ENCODE measurements at regions not wholly inside any gene's neighbourhood (a gene's known extent, or its start where the extent isn't known, plus 50 kb on each side); places are given as distances from the start of the nearest gene placed in this dataset.

DNA sequence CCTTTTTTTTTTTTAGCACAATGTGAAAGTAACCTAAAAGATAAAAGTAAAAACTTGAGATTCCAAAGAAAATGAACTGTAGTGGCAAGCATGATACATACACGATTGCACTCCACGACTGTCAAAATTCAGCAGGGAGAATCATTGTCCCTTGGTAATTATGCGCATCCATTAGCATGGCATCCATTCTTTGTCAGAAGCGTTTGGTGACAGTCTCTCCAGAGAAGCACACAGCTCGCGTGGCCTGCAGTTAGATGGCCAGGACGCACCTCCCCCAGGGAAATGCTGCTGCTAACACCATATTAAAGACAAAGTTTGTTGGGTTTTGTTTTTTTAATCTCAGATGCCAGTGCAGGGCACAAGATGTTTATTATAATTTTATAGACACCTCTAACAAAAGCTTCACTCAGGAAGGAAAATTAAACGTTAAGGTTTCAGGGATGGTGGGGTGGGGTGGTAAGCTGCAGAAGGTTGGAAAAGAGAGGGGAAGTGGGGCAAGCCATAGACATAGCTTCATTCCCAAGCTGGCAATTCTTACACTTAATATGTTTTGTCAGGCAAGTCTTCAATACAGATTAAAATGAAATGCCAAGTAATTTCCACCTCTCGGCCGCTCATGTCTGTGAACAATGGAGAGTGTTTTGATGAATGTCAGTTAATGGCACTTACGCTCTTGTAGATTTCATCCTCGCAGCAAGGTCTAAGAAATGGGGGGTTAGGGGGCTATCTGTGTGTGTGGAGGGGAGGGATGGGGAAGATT, 142.8 kb upstream of the TOPAZ1 start:
- TF ChIP-seq, protein P1, sequence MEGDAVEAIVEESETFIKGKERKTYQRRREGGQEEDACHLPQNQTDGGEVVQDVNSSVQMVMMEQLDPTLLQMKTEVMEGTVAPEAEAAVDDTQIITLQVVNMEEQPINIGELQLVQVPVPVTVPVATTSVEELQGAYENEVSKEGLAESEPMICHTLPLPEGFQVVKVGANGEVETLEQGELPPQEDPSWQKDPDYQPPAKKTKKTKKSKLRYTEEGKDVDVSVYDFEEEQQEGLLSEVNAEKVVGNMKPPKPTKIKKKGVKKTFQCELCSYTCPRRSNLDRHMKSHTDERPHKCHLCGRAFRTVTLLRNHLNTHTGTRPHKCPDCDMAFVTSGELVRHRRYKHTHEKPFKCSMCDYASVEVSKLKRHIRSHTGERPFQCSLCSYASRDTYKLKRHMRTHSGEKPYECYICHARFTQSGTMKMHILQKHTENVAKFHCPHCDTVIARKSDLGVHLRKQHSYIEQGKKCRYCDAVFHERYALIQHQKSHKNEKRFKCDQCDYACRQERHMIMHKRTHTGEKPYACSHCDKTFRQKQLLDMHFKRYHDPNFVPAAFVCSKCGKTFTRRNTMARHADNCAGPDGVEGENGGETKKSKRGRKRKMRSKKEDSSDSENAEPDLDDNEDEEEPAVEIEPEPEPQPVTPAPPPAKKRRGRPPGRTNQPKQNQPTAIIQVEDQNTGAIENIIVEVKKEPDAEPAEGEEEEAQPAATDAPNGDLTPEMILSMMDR (conservative IDR thresholded peaks at IDR 0.05; ENCODE audit: control insufficient read depth, insufficient read depth, low read depth, low read length): no peak
- H3K4me3 ChIP-seq (ENCODE audit: control insufficient read depth, low read depth, low read length): no peak overlapping the region
- DNase-seq (ENCODE audit: low read depth): no peak

DNA sequence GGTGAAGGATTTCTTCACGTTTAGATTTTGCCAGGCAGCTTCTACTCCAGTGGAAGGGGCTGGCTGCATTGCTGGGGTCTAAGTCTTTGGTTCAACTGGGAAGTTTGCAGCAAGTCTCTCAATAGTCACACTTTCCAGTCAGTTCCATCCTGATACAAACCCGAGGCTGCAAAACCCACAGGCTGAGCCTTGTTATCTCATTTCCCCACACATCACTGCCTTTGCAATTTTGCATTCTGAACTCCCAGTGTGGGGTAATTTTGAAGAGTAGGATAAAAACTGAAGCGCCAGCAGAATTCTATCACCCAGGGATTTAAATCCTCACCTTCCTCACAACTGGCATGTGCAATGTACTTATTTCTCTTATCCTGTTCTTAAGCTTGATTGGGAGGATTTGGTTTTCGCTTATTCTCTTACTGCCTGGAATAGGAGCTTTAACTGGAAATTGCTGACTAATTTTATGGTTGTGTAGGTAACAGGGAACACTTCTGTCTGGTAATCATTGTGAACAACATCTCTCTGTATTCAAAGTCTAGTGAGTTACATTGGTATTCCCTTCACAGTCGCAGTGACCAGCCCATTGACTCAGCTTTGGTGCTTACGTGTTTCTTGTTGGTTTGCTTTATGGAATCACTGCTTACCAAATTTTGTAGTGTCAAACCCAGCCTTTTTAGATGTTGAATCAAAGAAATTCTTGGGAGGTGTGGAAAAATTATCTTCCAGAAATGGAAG, 142.0 kb upstream of the TOPAZ1 start:
- no peak overlapping the region for H3K4me3 ChIP-seq (ENCODE audit: control insufficient read depth, low read depth, low read length)
- TF ChIP-seq, protein P1 (conservative IDR thresholded peaks at IDR 0.05; ENCODE audit: control insufficient read depth, insufficient read depth, low read depth, low read length): no peak
- DNase-seq (ENCODE audit: low read depth): peak; percentile 46

DNA sequence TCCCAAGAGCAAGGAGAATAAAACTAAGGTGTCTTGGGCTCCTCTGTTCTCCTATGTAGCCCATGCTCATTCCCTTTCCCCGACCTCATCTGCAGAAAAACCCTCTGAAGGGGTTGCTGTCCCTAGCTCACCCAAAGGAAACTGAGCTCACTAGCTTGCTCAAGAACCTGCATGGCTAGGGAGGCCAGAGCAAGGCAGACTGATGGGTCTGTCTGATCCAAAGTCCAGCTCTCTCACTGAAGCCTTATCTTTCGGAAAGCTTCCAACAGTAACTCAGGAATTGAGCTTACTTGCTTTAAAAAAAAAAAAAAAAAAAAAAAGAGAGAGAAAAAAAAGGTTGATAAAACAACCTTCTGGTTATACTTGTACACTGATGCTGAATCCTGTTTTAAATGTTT, 141.4 kb upstream of the TOPAZ1 start:
- TF ChIP-seq, protein P1 (conservative IDR thresholded peaks at IDR 0.05; ENCODE audit: control insufficient read depth, insufficient read depth, low read depth, low read length): no peak
- no peak for DNase-seq (ENCODE audit: low read depth)
- no peak overlapping the region for H3K4me3 ChIP-seq (ENCODE audit: control insufficient read depth, low read depth, low read length)

DNA sequence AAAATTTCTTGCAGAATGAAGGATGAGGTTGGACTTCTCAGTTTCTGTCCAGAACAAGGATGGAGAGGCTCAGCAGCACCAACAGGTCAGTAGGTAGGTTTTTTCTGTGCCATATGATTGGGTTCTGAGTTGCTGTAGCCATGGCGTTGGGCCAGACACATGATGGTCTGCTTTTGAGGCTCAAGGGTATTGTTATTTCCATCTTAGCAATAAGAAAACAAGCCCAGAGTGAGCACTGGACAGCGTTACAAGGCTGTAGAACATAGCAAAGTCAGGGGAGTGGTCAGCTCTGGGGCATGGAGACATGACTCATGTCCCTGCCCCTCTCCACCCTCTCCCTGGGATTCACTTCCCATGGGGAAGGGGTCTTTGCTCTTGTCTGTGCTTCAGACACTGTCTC, 137.6 kb upstream of the TOPAZ1 start:
- TF ChIP-seq, protein P1 (conservative IDR thresholded peaks at IDR 0.05; ENCODE audit: control insufficient read depth, insufficient read depth, low read depth, low read length): no peak
- peak; percentile 46 for DNase-seq (ENCODE audit: low read depth)
- H3K4me3 ChIP-seq (ENCODE audit: control insufficient read depth, low read depth, low read length): no peak overlapping the region

DNA sequence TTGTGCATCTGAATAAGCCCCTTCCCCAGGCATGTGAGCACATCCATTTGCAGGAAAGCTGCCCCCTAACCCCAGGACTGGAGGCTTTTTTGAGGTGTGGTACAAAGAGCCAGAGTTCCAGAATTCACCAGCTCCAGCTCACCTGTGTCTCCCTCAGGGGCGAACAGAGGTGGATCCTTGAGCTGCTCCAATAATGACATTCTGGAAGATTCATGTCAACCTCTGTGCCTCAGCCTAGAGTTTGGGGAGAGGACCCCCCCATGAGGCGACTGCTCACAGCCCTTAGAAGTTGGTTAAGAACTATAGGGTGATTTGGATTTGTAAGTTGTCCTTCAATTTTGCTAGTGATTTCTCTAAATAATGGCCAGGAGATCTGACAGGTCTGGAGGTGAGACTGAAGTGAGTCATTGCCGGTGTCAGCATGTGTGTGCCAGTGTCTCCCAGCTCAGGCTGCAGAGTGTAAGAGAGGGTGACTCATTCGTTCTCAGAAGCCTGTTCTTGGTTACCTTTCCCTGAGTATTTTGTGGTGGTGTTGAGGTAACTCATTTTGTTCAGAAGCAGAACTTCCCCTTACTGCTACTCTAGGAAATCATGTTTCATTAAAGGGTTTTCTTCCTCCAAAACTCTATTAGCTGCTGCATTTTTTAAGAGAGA, 136.9 kb upstream of the TOPAZ1 start:
- peak; percentile 83 for DNase-seq (ENCODE audit: low read depth)
- TF ChIP-seq, protein P1 (conservative IDR thresholded peaks at IDR 0.05; ENCODE audit: control insufficient read depth, insufficient read depth, low read depth, low read length): no peak
- H3K4me3 ChIP-seq (ENCODE audit: control insufficient read depth, low read depth, low read length): no peak overlapping the region

DNA sequence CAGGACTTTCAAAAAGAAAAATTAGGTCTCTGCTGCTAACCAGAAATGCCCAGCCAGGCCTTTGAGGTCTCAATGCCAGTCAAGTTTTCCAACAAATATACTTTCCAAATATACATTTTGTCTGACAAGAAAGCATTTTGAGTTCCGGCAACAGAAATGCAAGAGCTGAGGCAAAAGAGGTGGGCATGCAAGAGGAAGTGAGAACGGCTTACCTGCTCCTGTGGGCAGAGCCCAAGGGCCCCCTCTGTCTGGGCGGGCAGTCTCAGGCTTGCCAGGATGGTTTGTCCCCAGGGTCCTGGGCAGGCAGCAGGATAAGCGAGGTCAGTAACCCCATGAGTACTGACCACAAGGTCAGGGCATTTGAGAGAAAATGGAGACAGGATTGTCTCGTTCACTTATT, 136.1 kb upstream of the TOPAZ1 start:
- TF ChIP-seq, protein P1 (conservative IDR thresholded peaks at IDR 0.05; ENCODE audit: control insufficient read depth, insufficient read depth, low read depth, low read length): no peak
- no peak for DNase-seq (ENCODE audit: low read depth)
- H3K4me3 ChIP-seq (ENCODE audit: control insufficient read depth, low read depth, low read length): no peak overlapping the region
